ENCODE measurements at regions not wholly inside any gene's neighbourhood (a gene's known extent, or its start where the extent isn't known, plus 50 kb on each side); places are given as distances from the start of the nearest gene placed in this dataset.
"Not testable (repeated sequence)": the region's sequence is repeated elsewhere in the genome, so short reads cannot be mapped to it uniquely, and the experiment has no call there.

GRCh38 chr6:113047932-113048331 lies 700.8 kb downstream of the RFPL4B start:
- no peak for DNase-seq (ENCODE audit: low spot score)

DNA sequence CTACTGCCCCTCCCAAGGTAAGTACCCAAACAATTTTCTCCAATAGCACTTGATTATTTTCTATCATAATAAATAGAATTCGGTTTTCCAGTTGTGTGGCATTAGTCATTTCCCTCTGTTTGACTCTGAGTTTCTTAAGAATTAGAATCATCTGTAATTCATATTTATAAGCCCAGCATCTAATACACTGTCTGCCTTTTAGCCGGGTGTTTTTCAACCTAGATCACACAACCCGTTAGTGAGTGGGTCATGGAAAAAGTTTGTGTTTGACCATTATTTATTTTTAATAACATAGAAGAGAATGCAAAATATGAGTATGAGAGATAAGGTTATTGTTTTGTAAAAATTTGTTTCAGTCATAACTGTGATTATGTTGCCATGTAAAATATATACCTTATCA lies 701.6 kb downstream of the RFPL4B start:
- no peak for DNase-seq (ENCODE audit: low spot score)

DNA sequence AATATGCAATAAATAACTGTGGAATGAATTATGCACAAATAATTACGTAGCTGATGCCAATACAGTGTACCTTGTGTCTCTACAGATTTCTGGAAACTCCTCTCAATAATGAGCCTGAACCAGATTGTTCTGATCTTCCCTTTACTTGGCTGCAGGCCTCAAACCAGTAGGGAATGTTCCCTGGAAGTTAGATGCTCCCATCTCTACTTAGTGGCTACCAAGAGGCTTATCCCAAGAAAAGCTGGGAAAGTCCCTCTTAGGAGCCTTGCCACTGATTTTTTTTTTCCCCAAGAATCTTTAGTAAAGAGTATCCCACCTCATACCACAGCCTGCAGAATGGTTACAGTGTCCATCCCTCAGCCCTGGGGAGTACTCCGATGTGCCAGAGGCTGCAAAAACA lies 702.1 kb downstream of the RFPL4B start:
- DNase-seq (ENCODE audit: low spot score) = no peak

DNA sequence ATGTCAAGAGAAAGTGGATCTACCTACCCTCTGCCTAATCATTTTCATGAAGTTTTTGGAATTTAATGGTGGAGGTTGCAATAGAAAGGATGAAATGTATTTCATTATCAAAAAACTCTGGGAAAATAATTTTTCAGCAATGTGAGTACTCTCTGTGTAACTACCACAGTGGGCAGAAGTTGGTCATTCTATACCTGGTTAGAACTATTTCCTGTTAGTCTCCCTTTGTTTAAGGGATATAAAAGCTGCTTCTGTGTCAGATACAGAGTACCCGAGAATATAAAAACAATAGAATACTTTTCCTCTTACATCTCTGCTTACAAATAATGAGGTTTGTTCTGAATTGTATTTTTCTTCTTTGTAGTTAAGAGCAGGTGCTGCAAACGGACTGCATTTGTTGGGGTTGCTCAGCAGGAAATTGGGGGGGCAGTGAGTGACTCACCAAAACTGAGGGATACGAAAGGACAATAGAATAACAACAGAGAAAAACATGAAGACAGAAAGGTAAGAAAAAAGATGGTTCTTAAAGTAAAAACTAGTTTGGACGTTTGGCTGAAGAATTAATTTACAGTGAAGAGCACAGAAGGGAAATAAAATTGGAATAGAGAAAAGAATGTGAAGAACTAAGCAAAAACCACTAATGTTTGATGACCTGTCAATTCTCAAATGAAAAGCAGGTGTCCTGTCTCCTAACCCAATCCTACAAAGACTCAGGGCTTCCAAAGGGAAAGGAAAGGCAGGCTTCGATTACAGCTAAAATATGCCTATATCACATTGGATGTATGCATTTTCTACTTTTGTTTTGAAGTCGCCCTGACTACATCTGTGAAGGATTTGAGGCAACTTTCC lies 703.1 kb downstream of the RFPL4B start:
- DNase-seq (ENCODE audit: low spot score) = no peak

DNA sequence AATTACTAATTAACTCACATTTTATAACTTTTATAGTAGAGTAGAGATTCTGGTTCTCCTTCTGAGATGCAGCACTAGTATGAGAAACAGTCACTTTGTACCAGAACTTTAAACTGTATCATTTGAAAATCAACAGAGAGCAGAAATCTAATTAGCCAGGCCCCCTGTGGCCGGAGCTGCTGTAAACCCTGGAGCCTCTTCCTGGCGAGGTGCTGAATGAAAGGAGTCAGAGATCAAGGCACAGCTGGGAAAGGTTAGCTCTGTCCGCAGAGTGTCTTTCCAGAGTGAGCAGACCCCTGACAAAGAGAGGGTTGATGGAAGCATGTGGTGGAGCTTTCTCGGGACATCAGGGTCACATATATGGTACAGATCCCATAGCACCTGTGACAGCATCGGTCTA lies 703.8 kb downstream of the RFPL4B start:
- no peak for DNase-seq (ENCODE audit: low spot score)

GRCh38 chr6:113052506-113052905 lies 705.4 kb downstream of the RFPL4B start:
- DNase-seq (ENCODE audit: low spot score) = no peak

DNA sequence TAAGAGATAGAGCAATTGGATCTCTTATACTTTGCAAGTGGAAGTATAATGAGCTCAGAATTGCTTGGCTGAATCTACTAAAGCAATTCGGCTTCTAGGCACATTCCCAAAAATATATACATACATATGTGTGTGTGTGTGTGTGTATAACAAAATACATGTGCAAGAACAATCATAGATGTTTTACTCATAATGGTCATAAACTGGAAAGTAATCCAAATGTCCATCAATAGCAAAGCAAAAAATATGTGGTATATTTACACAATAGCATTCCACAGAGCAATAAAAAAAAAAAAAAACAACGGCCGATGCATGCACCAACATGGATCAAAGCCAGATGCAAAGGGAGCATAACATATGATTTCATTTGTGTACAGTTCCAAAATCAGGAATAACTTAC lies 707.9 kb downstream of the RFPL4B start:
- DNase-seq (ENCODE audit: low spot score) = no peak

- no peak for DNase-seq (ENCODE audit: low spot score)
Measured at GRCh38 chr6:113055998-113056397, 708.9 kb downstream of the RFPL4B start.

DNA sequence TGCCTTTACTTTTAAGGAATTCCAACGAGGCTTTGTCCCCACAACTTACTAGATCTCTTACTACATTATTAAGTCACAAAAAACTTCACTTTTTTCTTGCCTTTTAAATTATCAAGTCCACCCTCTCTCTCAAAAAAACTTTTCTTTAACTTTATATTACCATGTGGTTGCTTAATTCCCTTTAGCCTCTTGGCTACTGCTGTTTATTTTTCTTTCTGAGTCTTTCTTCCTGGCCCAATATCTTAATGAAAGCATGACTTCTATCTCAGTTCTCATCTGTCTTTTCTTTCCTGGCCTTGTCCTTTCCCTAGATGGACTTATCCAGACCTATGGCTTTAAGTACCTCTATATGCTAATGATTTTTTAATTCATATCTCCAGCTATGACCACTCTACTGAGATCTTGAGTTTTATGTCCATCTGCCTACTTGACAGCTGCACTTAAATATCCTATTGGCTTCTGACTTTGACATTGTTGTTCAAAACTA lies 710.5 kb downstream of the RFPL4B start:
- no peak for DNase-seq (ENCODE audit: low spot score)

DNA sequence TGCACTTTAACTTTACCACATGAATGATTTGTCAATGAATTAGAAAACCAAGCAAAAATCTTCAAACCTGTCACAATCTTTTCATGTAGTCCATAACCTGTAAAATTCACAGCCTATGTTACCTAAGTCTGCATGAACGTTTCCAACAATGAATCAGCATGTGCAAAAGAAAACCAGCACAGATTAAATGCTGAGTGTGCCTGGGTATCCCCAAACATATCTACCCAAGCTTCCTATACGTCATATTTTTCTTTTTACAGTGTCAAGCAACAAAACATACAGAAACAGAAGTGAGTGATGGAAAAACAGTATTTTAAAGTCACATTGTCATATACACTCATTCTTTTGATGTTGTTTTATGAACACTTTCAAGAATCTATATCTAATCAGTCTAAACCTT lies 713.5 kb downstream of the RFPL4B start:
- DNase-seq (ENCODE audit: low spot score) = no peak

GRCh38 chr6:113065611-113066010 lies 718.5 kb downstream of the RFPL4B start:
- DNase-seq (ENCODE audit: low spot score) = no peak

DNA sequence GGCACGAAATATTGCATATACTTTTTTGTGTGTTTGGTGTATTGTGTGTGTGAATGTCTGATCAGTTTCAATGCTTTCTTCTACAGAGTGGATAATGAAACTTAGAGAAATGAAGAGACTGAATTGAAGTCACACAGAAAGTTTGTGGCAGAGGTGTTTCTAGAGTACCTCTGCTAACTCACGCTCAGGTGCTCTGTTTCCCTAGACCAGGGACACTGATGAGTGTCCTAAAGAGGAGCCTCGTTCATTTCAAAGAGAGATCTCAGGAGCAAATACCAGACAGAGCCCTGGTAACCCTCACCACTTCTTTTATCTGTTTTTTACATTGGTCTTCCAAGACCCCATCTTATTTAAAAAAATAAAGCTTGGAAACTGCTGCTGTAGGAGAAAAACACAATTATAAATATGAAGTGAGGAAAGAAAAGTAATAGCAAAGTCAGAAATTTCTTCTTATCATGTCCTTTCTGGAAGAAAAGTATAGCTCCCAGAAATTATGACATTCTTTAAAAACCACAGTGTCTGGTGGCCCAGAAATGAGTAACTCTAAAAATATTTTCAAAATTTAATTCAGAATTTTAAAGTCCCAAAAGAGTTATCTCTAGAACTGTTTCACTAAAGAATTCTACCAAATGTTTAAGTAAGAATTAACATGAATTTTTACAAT lies 720.6 kb downstream of the RFPL4B start:
- DNase-seq (ENCODE audit: low spot score) = no peak

DNA sequence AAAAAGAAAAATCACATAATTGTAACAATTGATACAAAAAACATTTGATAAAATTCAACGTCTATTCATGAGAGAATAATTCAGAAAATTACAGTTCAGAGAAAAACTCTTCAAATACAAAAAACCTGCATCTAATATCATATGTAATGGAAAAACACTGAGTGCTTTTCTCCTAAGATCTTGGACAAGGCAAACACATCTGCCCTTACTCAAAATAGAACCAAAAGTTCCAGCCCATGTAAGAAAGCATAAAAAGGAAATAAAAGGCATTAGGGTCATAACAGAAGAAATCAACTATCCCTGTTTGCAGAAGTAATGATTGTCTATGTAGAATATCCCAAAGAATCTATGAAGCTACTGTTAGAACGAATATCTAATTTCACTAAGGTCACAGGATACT lies 721.4 kb downstream of the RFPL4B start:
- DNase-seq (ENCODE audit: low spot score) = no peak

DNA sequence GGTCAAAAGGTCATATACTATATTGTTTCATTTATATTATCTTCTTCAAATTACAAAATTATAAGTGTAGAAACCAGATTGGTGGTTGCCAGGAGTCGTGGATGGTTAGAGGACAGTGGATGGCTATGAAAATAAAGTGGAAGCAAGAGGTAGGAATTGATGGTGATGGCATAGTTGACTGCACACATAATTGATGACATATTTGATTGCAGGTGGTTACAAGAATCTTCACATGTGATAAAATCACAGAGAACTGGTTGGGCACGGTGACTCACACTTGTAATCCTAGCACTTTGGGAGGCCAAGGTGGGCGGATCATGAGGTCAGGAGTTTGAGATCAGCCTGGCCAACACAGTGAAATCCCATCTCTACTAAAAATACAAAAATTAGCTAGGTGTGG lies 723.6 kb downstream of the RFPL4B start:
- not testable (repeated sequence) for DNase-seq (ENCODE audit: low spot score)

DNA sequence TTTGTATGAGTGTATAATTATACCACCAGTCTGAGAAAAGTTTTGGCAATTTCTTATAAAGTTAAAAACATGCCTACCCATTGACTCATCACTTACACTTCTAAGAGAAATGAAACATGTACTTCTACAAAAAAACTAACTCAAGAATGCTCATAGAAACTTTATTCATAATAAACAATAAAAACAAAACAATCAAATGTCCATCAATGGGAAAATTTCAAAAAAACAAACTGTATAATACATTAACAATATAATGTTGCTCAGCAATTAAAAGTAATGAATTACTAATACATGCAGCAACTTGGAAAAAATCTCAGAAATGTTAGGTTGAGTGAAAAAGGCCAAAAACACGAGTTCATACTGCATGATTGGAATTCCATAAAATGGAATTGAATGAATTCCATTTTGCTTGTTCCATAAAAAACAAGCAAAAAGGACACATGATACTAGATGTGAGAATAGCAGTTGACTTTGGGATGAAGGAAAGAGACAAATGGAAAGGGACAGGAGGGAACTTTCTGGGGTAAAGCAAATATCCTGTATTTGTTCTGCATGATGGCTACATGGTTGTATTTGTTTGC lies 726.6 kb downstream of the RFPL4B start:
- DNase-seq (ENCODE audit: low spot score) = no peak

GRCh38 chr6:113076116-113076515 lies 729.0 kb downstream of the RFPL4B start:
- no peak for DNase-seq (ENCODE audit: low spot score)

DNA sequence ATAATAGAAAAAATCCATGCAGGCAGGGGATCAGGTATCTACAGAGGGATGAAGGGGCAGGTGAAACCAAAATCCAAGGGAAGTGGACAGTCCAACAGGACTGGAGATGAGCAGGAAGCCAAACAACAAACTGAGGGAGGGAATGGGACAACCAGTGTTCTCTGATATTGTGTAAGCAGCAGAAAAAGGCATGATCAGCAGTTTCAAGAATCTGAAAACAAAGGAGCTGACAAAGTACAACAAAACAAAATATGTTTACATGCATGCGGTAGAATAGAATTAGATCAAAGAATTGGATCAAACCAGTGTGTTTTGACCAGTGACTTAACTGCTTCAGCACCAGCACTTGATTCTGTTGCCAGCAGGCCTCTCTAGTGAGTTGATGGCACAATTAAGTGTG lies 729.7 kb downstream of the RFPL4B start:
- no peak for DNase-seq (ENCODE audit: low spot score)

- no peak for DNase-seq (ENCODE audit: low spot score)
Measured at GRCh38 chr6:113077794-113078193, 730.7 kb downstream of the RFPL4B start.

DNA sequence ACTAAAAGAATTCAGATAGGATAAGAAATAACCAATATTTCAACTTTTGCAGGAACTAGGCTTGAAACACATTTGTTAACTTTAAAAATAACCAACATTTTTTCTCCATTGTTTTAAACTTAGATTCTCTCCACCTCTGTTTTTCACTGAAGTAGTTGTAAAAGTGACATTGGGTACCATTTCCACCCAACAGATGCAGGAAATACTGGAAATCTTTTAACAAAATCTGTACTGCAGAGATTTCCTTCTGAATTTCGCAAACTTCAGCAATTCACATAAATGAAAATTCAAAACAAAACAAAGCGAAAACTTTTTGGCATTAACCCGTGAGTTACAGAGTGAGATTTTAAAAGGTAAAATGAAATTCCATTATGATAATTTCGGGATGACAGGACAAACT lies 731.7 kb downstream of the RFPL4B start:
- no peak for DNase-seq (ENCODE audit: low spot score)

- DNase-seq (ENCODE audit: low spot score) = no peak
Measured at GRCh38 chr6:113082745-113083144, 735.6 kb downstream of the RFPL4B start.

DNA sequence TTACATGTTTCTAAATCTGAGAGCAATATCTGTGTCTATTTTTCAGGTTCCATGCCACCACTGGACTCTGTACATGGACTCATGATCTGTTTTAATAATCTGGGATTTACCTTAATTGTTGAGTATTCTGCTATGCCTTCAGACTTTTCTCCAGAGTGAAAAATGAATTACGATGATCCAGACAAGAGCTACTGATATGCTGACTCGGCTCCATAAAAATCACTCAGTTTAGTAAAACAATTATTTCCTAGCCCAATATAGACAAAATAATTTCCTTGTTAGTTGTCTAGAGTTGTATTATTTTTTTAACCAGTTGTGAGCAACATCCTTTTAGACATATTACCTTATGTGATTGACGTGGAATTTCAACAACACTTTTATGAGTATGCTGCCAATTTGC lies 736.8 kb downstream of the RFPL4B start:
- no peak for DNase-seq (ENCODE audit: low spot score)

DNA sequence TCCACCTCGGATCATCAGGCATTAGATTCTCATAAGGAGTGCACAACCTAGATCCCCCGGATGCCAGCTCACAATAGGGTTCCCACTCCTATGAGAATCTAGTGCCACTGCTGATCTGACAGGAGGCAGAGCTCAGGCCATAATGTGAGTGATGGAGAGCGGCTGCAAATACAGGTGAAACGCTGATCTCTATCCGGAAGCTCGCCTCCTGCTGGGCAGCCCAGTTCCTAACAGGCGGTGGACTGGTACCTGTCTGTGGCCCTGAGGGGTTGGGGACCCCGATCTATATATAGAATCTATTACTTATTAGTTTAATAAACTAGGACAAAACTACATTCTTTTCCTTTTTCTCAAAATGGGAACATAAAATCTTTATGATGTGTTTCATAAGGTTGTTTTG lies 741.9 kb downstream of the RFPL4B start:
- DNase-seq (ENCODE audit: low spot score) = no peak

GRCh38 chr6:113092795-113093194 lies 745.7 kb downstream of the RFPL4B start:
- no peak for DNase-seq (ENCODE audit: low spot score)
